CD4-positive, alpha-beta T cell (primary cell): ENCODE measurements at regions not wholly inside any gene's neighbourhood (a gene's known extent, or its start where the extent isn't known, plus 50 kb on each side); places are given as distances from the start of the nearest gene placed in this dataset.

Experiments used
- ATAC-seq: fragments of 200-7000 bp; cut with Tn5 transposase; one replicate; pipeline ENCODE4 v1.10.0; 2022; ENCODE audit warnings: mild to moderate bottlenecking; ENCODE audit not compliant: poor library complexity
- CTCF ChIA-PET: fragments of 350-600 bp; sonication (Branson Sonifier 250); formaldehyde crosslinking; loops from one replicate; lab custom pipeline; 2021; ENCODE audit warnings: antibody characterized with exemption, inconsistent platforms; lab: Charles Lee
- POLR2A ChIA-PET: fragments of 350-600 bp; sonication (Branson Sonifier 250); formaldehyde crosslinking; loops from one replicate; lab custom pipeline; 2021; ENCODE audit warnings: antibody characterized with exemption, inconsistent platforms; lab: Charles Lee
- DNase-seq, 14 experiments: peaks; one replicate each; pipeline ENCODE4 v3.0.0-alpha.2; 2013 to 2020; ENCODE audit warnings: mixed read lengths in 2 of 14
- H3K27ac ChIP-seq, 2 donors: one replicate each; pipeline versions ENCODE4 v1.5.1 to v1.7.0; 2013; ENCODE audit warnings: low read length in 2 of 2, low read depth in 1 of 2, mild to moderate bottlenecking in 1 of 2
- H3K27me3 ChIP-seq, 2 experiments: 1 replicate in 1 of 2; 2 replicates in 1 of 2; pipeline versions ENCODE4 v1.6.1 to v1.7.0; 2013; ENCODE audit warnings: low read length in 2 of 2, control low read depth in 1 of 2, mild to moderate bottlenecking in 1 of 2, moderate library complexity in 1 of 2; ENCODE audit not compliant: insufficient read depth in 2 of 2, control insufficient read depth in 1 of 2
- H3K36me3 ChIP-seq: one replicate; pipeline ENCODE4 v1.6.1; 2013; ENCODE audit warnings: low read length, control low read depth; ENCODE audit not compliant: insufficient read depth
- H3K4me1 ChIP-seq: one replicate; pipeline ENCODE4 v1.6.1; 2013; ENCODE audit warnings: low read length, control low read depth; ENCODE audit not compliant: insufficient read depth
- H3K4me3 ChIP-seq: one replicate; pipeline ENCODE4 v1.5.1; 2013; ENCODE audit warnings: mild to moderate bottlenecking, low read length, moderate library complexity
- H3K9me3 ChIP-seq, 2 experiments: 1 replicate in 1 of 2; 2 replicates in 1 of 2; pipeline versions ENCODE4 v1.6.1 to v1.7.0; 2013; ENCODE audit warnings: low read length in 2 of 2, mild to moderate bottlenecking in 2 of 2, control low read depth in 1 of 2, moderate library complexity in 1 of 2; ENCODE audit not compliant: control insufficient read depth in 1 of 2, insufficient read depth in 1 of 2
- H3K27ac Mint-ChIP-seq: one replicate; pipeline ENCODE4 v1.8.0; 2020; ENCODE audit warnings: mixed read lengths
- H3K27me3 Mint-ChIP-seq: one replicate; pipeline ENCODE4 v1.8.0; 2021; ENCODE audit warnings: mixed read lengths
- H3K36me3 Mint-ChIP-seq: one replicate; pipeline ENCODE4 v1.8.0; 2021; ENCODE audit warnings: low read depth, mixed read lengths
- H3K4me1 Mint-ChIP-seq: one replicate; pipeline ENCODE4 v1.8.0; 2021; ENCODE audit warnings: low read depth, mixed read lengths
- H3K4me3 Mint-ChIP-seq: one replicate; pipeline ENCODE4 v1.8.0; 2020; ENCODE audit warnings: mild to moderate bottlenecking, mixed read lengths
- H3K9me3 Mint-ChIP-seq: one replicate; pipeline ENCODE4 v1.8.0; 2020; ENCODE audit warnings: mixed read lengths
- intact Hi-C, 2 experiments: fragments of 100-400 bp; cut with DNase I in 1 of 2; cut with micrococcal nuclease in 1 of 2; formaldehyde crosslinking; loops; one replicate each; pipeline versions ENCODE4 v1.15.1 to v1.9.0; 2023 to 2025; cut with DNase I, micrococcal nuclease
- TF ChIP-seq, protein P1 (sequence below): fragments of 200-600 bp; IDR thresholded peaks from one replicate; pipeline ENCODE4 v1.8.0; 2022; ENCODE audit warnings: antibody characterized with exemption, mild to moderate bottlenecking

DNA sequence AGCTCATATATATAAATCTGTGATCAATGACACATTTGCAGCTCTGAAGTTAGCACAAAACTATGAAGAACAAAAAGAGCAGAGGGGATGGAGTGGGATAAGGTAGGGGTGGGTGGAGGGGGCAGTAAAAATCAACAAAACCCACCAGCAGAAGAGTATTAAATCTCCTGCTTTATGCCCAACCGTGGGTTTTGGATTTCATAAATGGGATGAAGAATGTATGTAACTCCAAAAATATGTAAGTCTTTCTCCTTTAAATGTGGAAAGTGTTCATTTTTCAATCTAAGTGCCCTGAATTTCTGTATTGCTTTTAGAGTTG lies 480.3 kb upstream of the MARCKS start:
- no peaks in the 10 kb centered on the region for H3K4me1 ChIP-seq
- H3K36me3 ChIP-seq = no peaks in the 10 kb centered on the region
- TF ChIP-seq, protein P1, sequence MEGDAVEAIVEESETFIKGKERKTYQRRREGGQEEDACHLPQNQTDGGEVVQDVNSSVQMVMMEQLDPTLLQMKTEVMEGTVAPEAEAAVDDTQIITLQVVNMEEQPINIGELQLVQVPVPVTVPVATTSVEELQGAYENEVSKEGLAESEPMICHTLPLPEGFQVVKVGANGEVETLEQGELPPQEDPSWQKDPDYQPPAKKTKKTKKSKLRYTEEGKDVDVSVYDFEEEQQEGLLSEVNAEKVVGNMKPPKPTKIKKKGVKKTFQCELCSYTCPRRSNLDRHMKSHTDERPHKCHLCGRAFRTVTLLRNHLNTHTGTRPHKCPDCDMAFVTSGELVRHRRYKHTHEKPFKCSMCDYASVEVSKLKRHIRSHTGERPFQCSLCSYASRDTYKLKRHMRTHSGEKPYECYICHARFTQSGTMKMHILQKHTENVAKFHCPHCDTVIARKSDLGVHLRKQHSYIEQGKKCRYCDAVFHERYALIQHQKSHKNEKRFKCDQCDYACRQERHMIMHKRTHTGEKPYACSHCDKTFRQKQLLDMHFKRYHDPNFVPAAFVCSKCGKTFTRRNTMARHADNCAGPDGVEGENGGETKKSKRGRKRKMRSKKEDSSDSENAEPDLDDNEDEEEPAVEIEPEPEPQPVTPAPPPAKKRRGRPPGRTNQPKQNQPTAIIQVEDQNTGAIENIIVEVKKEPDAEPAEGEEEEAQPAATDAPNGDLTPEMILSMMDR = no peak
- DNase-seq (no peak), ATAC-seq (no peak)
- H3K27me3 ChIP-seq = no peaks in the 10 kb centered on the region
- H3K27ac ChIP-seq = no peak overlapping the region
- ChIA-PET POLR2A (no interaction called here), CTCF (no interaction called here)
- intact Hi-C loops = no loop called here
- no peaks in the 10 kb centered on the region for H3K4me1 Mint-ChIP-seq
- no peak overlapping the region for H3K27ac Mint-ChIP-seq
- H3K4me3 ChIP-seq = no peak overlapping the region
- H3K36me3 Mint-ChIP-seq = no peaks in the 10 kb centered on the region
- H3K9me3 Mint-ChIP-seq = no peaks in the 10 kb centered on the region
- no peaks in the 10 kb centered on the region for H3K9me3 ChIP-seq
- H3K27me3 Mint-ChIP-seq = no peaks in the 10 kb centered on the region
- no peak overlapping the region for H3K4me3 Mint-ChIP-seq

DNA sequence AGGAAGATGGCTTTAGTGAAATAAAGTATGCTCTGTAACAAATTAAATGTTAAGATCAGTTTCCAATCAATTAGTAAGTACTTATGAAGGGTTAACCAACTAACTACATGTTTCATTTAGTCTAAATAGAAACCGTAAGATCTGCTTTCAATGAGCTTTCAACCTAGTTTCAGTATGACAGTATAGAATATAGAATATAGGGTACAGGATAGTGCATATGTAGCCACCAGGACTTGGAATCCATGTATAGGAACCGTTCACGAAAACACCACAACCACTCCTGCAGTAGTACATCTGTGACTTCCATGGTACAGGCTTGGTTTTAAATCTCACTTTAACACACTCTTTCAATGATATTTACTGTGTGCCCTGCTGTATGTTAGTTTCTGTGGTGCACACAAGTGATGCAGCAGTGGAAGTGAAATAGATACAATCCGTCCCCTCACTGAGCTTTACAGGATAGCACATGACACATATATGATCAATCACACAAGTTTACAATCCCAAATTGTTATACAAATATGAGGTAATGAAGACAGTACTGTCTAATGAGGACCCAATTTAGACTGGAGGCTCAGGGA lies 479.7 kb upstream of the MARCKS start:
- Histone ChIP-seq H3K36me3 (no peaks in the 10 kb centered on the region), H3K4me1 (no peaks in the 10 kb centered on the region), H3K27me3 (no peaks in the 10 kb centered on the region), H3K4me3 (no peak overlapping the region), H3K27ac (no peak overlapping the region), H3K9me3 (no peaks in the 10 kb centered on the region)
- intact Hi-C loops = no loop called here
- ChIA-PET POLR2A (no interaction called here), CTCF (no interaction called here)
- Mint-ChIP-seq H3K27me3 (no peaks in the 10 kb centered on the region), H3K4me3 (no peak overlapping the region), H3K4me1 (no peaks in the 10 kb centered on the region), H3K9me3 (no peaks in the 10 kb centered on the region), H3K36me3 (no peaks in the 10 kb centered on the region), H3K27ac (no peak overlapping the region)
- ATAC-seq (no peak), DNase-seq (no peak)
- TF ChIP-seq, protein P1 = no peak

DNA sequence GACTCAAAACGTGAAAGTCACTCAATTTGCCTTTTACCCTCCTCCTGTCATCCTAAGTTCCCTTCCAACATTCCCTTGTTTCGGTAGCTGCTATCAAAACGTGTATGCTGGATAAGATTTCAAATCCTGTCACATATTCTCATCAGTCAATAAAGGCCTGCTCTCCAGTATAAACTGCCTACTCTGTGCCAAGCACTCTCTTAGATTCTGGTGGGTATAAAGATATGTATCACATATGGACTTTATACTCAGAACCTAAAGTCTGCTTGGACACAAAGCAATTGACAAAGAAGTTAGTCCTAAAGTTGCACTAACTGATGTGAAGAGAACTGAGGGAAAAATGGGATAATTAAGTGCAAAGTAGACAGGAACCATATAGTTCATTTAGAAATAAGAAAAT lies 476.6 kb upstream of the MARCKS start:
- H3K36me3 Mint-ChIP-seq = no peaks in the 10 kb centered on the region
- Histone ChIP-seq H3K9me3 (no peaks in the 10 kb centered on the region), H3K4me1 (no peaks in the 10 kb centered on the region), H3K4me3 (no peak overlapping the region), H3K27me3 (no peaks in the 10 kb centered on the region), H3K36me3 (no peaks in the 10 kb centered on the region), H3K27ac (no peak overlapping the region)
- no peaks in the 10 kb centered on the region for H3K27me3 Mint-ChIP-seq
- H3K27ac Mint-ChIP-seq = no peak overlapping the region
- POLR2A ChIA-PET = no interaction called here
- ATAC-seq (no peak), DNase-seq (no peak)
- no peaks in the 10 kb centered on the region for H3K4me1 Mint-ChIP-seq
- CTCF ChIA-PET = no interaction called here
- no peaks in the 10 kb centered on the region for H3K9me3 Mint-ChIP-seq
- no peak overlapping the region for H3K4me3 Mint-ChIP-seq
- TF ChIP-seq, protein P1 = no peak
- intact Hi-C loops = no loop called here
